ENCODE measurements at regions not wholly inside any gene's neighbourhood (a gene's known extent, or its start where the extent isn't known, plus 50 kb on each side); places are given as distances from the start of the nearest gene placed in this dataset.

DNA sequence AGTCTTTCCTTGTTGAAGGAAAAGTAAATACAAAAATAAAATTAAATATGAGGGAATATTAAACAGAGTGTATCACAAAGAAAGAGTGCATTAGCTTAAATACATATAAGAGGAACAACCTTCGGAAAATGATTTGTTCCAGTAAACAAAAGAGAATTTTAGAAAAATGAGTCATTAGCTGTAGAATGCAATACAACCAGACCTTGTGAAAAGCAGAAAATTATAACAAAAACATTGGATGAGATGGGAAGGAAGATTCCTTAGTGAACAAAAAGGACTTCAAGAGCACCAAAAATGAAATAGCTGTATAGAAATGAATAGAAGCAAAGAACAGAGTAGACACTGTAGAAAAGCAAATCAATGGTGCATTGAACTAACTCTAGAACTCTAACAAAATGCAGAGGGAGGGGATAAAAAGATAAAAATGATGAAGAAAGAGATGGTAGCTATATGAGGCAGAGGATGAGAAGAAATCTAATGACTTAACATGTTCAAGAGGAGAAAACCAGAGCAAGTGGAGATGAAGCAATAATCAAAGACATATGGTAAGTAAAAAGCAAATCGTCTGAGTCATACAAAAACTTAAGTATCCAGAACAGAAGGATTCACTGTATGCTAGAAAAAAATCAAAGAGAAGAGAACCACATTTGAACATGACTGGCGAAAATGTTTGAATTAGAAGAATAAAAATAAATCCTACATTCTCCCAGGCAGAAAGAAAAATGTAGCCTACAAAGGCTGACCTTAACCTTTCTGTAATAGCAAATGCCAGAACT is 190.5 kb downstream of the TMEM26 start:
- TF ChIP-seq, protein P1, sequence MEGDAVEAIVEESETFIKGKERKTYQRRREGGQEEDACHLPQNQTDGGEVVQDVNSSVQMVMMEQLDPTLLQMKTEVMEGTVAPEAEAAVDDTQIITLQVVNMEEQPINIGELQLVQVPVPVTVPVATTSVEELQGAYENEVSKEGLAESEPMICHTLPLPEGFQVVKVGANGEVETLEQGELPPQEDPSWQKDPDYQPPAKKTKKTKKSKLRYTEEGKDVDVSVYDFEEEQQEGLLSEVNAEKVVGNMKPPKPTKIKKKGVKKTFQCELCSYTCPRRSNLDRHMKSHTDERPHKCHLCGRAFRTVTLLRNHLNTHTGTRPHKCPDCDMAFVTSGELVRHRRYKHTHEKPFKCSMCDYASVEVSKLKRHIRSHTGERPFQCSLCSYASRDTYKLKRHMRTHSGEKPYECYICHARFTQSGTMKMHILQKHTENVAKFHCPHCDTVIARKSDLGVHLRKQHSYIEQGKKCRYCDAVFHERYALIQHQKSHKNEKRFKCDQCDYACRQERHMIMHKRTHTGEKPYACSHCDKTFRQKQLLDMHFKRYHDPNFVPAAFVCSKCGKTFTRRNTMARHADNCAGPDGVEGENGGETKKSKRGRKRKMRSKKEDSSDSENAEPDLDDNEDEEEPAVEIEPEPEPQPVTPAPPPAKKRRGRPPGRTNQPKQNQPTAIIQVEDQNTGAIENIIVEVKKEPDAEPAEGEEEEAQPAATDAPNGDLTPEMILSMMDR (IDR thresholded peaks at IDR 0.05) = no peak
- TF ChIP-seq POLR2A (IDR thresholded peaks at IDR 0.05) = no peak

Measured in vagina (tissue), 2 donors.